KG1 (cell line): ENCODE measurements at regions not wholly inside any gene's neighbourhood (a gene's known extent, or its start where the extent isn't known, plus 50 kb on each side); places are given as distances from the start of the nearest gene placed in this dataset.
"Not testable (repeated sequence)": the region's sequence is repeated elsewhere in the genome, so short reads cannot be mapped to it uniquely, and the experiment has no call there.

Experiments
- DNase-seq: peaks from one replicate; lab custom pipeline; 2025; lab: John Stamatoyannopoulos, UW

GRCh38 chr18:42328931-42329330, 373.9 kb downstream of the PIK3C3 start:
- no peak for DNase-seq

GRCh38 chr18:42330296-42330695, 375.3 kb downstream of the PIK3C3 start:
- DNase-seq: no peak

GRCh38 chr18:42333558-42333957, 378.5 kb downstream of the PIK3C3 start:
- DNase-seq: no peak

- DNase-seq: no peak
Measured at GRCh38 chr18:42334931-42335330, 379.9 kb downstream of the PIK3C3 start.

- no peak for DNase-seq
Measured at GRCh38 chr18:42336139-42336538, 381.1 kb downstream of the PIK3C3 start.

GRCh38 chr18:42337337-42337736, 382.3 kb downstream of the PIK3C3 start:
- not testable (repeated sequence) for DNase-seq

GRCh38 chr18:42338683-42339082, 383.6 kb downstream of the PIK3C3 start:
- DNase-seq: no peak

- no peak for DNase-seq
Measured at GRCh38 chr18:42339372-42339771, 384.3 kb downstream of the PIK3C3 start.

GRCh38 chr18:42340423-42341009, 385.5 kb downstream of the PIK3C3 start:
- no peak for DNase-seq

GRCh38 chr18:42341423-42341822, 386.4 kb downstream of the PIK3C3 start:
- no peak for DNase-seq

- no peak for DNase-seq
Measured at GRCh38 chr18:42348722-42349121, 393.7 kb downstream of the PIK3C3 start.

GRCh38 chr18:42351455-42351854, 396.4 kb downstream of the PIK3C3 start:
- DNase-seq: no peak

GRCh38 chr18:42360716-42361115, 405.7 kb downstream of the PIK3C3 start:
- DNase-seq: no peak

- DNase-seq: no peak
Measured at GRCh38 chr18:42363446-42364441, 408.7 kb downstream of the PIK3C3 start.

GRCh38 chr18:42364766-42365165, 409.7 kb downstream of the PIK3C3 start:
- DNase-seq: no peak

- DNase-seq: no peak
Measured at GRCh38 chr18:42365591-42365990, 410.6 kb downstream of the PIK3C3 start.

GRCh38 chr18:42373584-42373983, 418.6 kb downstream of the PIK3C3 start:
- DNase-seq: no peak

GRCh38 chr18:42374961-42375360, 419.9 kb downstream of the PIK3C3 start:
- DNase-seq: no peak

- DNase-seq: not testable (repeated sequence)
Measured at GRCh38 chr18:42378854-42379253, 423.8 kb downstream of the PIK3C3 start.

- DNase-seq: not testable (repeated sequence)
Measured at GRCh38 chr18:42381236-42381635, 426.2 kb downstream of the PIK3C3 start.

GRCh38 chr18:42392416-42392815, 437.4 kb downstream of the PIK3C3 start:
- DNase-seq: no peak

GRCh38 chr18:42392926-42393325, 437.9 kb downstream of the PIK3C3 start:
- no peak for DNase-seq

- no peak for DNase-seq
Measured at GRCh38 chr18:42394238-42394637, 439.2 kb downstream of the PIK3C3 start.
